ENCODE measurements at regions not wholly inside any gene's neighbourhood (a gene's known extent, or its start where the extent isn't known, plus 50 kb on each side); places are given as distances from the start of the nearest gene placed in this dataset.

DNA sequence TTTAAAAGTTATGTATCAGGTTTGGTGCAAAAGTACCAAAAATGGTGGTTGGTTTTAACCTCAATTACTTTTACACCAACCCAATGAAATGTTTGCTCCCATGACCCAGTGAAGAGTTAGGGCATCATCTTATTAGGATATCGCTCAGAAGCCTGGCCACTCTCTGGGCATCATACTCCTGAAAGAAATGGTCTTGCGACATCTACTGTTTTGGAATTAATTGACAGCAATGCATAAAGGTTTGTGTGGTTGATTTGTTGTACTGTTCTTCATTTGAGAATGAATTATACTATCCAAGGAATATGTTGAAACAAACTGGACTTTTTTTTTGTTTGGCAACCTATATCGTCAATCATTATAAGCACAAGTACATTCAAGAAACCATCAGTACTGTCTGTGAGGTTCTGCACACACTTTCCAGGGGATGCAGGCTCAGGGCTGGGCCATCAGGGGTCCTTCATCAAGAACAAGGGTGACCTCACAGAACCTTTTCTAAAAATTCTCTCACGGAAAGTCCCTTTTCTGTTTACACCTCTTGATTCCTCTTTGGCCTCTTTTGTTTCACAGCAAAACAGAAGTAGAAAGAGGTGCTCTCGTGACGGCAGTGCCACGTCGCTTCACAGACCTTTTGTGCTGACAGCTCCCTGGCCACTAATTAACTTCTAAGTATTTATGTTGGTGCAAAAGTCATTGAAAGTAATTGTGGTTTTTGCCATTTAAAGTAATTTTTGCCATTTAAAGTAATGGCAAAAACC is 117.2 kb upstream of the KLF6 start:
- TF ChIP-seq POLR2A (IDR thresholded peaks at IDR 0.05; ENCODE audit: extremely low read depth, insufficient read length) (no peak), CTCF (IDR thresholded peaks at IDR 0.05; ENCODE audit: low read depth, low read length) (no peak), MYC (IDR thresholded peaks at IDR 0.05; ENCODE audit: low read depth, low read length) (no peak)
- TF ChIP-seq, protein P1, sequence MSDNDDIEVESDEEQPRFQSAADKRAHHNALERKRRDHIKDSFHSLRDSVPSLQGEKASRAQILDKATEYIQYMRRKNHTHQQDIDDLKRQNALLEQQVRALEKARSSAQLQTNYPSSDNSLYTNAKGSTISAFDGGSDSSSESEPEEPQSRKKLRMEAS (IDR thresholded peaks at IDR 0.05; ENCODE audit: low read depth, low read length) = no peak

All from NB4 (cell line).